WTC11 (cell line): ENCODE measurements at regions not wholly inside any gene's neighbourhood (a gene's known extent, or its start where the extent isn't known, plus 50 kb on each side); places are given as distances from the start of the nearest gene placed in this dataset.
A peak's percentile ranks its signal among the peaks of the same experiment; 100 is the strongest.

Experiments used
- ATAC-seq: fragments of 200-7000 bp; cut with Tn5 transposase; 2 replicates; pipeline ENCODE4 v1.10.0; 2021; ENCODE audit warnings: mild to moderate bottlenecking, moderate library complexity
- CTCF ChIA-PET: fragments of 300-600 bp; sonication (Branson Sonifier 250); formaldehyde crosslinking; loops from one replicate; lab custom pipeline; 2021; ENCODE audit warnings: antibody characterized with exemption; lab: Charles Lee
- POLR2A ChIA-PET: fragments of 350-600 bp; sonication (Branson Sonifier 250); formaldehyde crosslinking; loops from one replicate; lab custom pipeline; 2021; ENCODE audit warnings: antibody characterized with exemption; lab: Charles Lee
- DNase-seq: peaks from one replicate; pipeline ENCODE4 v3.0.0; 2021; ENCODE audit warnings: low spot score
- H3K27ac Mint-ChIP-seq: 2 replicates; pipeline ENCODE4 v1.8.0; 2021; ENCODE audit warnings: mixed read lengths
- H3K27me3 Mint-ChIP-seq: 2 replicates; pipeline ENCODE4 v1.8.0; 2021; ENCODE audit warnings: low read depth, mild to moderate bottlenecking, moderate library complexity, mixed read lengths
- H3K36me3 Mint-ChIP-seq: 2 replicates; pipeline ENCODE4 v1.8.0; 2021; ENCODE audit warnings: mixed read lengths
- H3K4me1 Mint-ChIP-seq: 2 replicates; pipeline ENCODE4 v1.8.0; 2022; ENCODE audit warnings: mixed read lengths
- H3K4me3 Mint-ChIP-seq: 2 replicates; pipeline ENCODE4 v1.8.0; 2021; ENCODE audit warnings: mild to moderate bottlenecking, moderate library complexity, mixed read lengths
- H3K9me3 Mint-ChIP-seq: 2 replicates; pipeline ENCODE4 v1.8.0; 2021; ENCODE audit warnings: mixed read lengths
- GABPB1 ChIP-seq: sonication (generic); formaldehyde crosslinking; IDR thresholded peaks from 2 replicates; pipeline ENCODE4 v1.8.1; 2023; ENCODE audit warnings: mild to moderate bottlenecking, missing genetic modification reagents
- GTF2I ChIP-seq: fragments of 250-450 bp; sonication (Bioruptor Pico); conservative IDR thresholded peaks from 2 replicates; pipeline ENCODE4 v1.4.0; 2021; ENCODE audit warnings: mild to moderate bottlenecking
- JUN ChIP-seq: sonication (generic); formaldehyde crosslinking; IDR thresholded peaks from 2 replicates; pipeline ENCODE4 v1.8.0; 2023; ENCODE audit warnings: mild to moderate bottlenecking, missing genetic modification reagents
- KAT7 ChIP-seq: sonication (generic); formaldehyde crosslinking; IDR thresholded peaks from 2 replicates; pipeline ENCODE4 v1.8.1; 2023; ENCODE audit warnings: missing genetic modification reagents, mild to moderate bottlenecking, borderline replicate concordance
- NFATC4 ChIP-seq: fragments of 250-450 bp; sonication (Bioruptor Pico); IDR thresholded peaks from 2 replicates; pipeline ENCODE4 v1.9.0; 2021; ENCODE audit warnings: mild to moderate bottlenecking
- ZNF396 ChIP-seq: fragments of 250-450 bp; sonication (Bioruptor Pico); IDR thresholded peaks from 2 replicates; pipeline ENCODE4 v1.8.0; 2021; ENCODE audit warnings: mild to moderate bottlenecking, moderate library complexity, borderline replicate concordance
- TF ChIP-seq, protein P1 (sequence below): sonication (generic); formaldehyde crosslinking; IDR thresholded peaks from 2 replicates; pipeline ENCODE4 v1.8.0; 2022; ENCODE audit warnings: missing genetic modification reagents
- TF ChIP-seq, protein P2 (sequence below): sonication (generic); formaldehyde crosslinking; IDR thresholded peaks from 2 replicates; pipeline ENCODE4 v1.8.1; 2022; ENCODE audit warnings: mild to moderate bottlenecking, moderate library complexity, missing genetic modification reagents
- TF ChIP-seq, protein P3 (sequence below): sonication (generic); formaldehyde crosslinking; IDR thresholded peaks from 2 replicates; pipeline ENCODE4 v1.8.0; 2023; ENCODE audit warnings: missing genetic modification reagents
- TF ChIP-seq, protein P4 (sequence below): fragments of 250-450 bp; sonication (Bioruptor Pico); IDR thresholded peaks from 2 replicates; pipeline ENCODE4 v1.9.0; 2021; ENCODE audit warnings: mild to moderate bottlenecking, borderline replicate concordance
- TF ChIP-seq, protein P5 (sequence below): sonication (generic); formaldehyde crosslinking; IDR thresholded peaks from 2 replicates; pipeline ENCODE4 v1.8.1; 2022; ENCODE audit warnings: low read depth, missing genetic modification reagents, borderline replicate concordance
- TF ChIP-seq, protein P6 (sequence below): sonication (generic); formaldehyde crosslinking; IDR thresholded peaks from 2 replicates; pipeline ENCODE4 v1.8.0; 2023; ENCODE audit warnings: missing genetic modification reagents, mild to moderate bottlenecking, borderline replicate concordance
- TF ChIP-seq, protein P7 (sequence below): sonication (generic); formaldehyde crosslinking; IDR thresholded peaks from 2 replicates; pipeline ENCODE4 v1.8.0; 2022; ENCODE audit warnings: mild to moderate bottlenecking, missing genetic modification reagents
- TF ChIP-seq, protein P8 (sequence below): sonication (generic); formaldehyde crosslinking; conservative IDR thresholded peaks from 2 replicates; pipeline ENCODE4 v1.8.1; 2022; ENCODE audit warnings: mild to moderate bottlenecking, missing genetic modification reagents

DNA sequence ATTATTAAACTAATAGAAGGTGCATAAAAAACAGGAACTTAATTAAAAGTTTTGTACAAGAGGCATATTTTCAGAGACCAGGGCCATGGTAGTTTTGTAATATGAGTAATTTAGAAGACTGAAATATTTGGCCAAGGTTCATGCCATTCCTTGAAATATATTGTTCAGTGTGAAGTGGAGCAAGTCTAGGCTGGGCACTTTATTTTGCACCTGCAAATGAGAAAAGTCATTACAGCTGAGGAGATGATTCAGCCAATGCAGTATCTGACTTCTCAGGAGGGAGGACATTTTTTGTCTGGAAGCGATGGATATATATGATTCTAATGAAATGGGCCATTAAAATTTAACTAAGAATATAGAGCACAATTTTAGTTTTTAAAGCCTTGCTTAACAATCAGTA lies 754.0 kb upstream of the ADAMTS16 start:
- no peak for DNase-seq
- H3K27ac Mint-ChIP-seq, result no peak overlapping the region
- POLR2A ChIA-PET, result no interaction called here

DNA sequence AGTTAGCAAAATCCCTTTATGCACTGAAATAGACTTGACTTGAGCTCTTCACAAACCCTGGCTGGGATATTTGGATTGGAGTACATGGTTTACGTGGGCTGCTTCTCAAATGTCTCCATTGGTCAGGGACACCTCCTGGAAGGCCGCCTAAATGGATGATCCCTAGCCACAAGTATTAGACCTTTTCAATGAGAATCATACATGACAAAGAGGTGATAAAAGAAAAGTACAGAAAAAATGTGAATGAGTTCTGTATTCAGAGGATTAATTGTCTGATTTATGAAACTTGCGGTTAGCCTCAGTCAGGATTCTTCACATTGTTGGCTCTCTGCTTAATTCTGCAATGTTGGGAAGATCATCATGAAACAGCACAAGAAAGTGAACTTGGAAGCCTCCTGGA lies 752.8 kb upstream of the ADAMTS16 start:
- Mint-ChIP-seq H3K4me1 (no peaks in the 10 kb centered on the region), H3K4me3 (no peak overlapping the region), H3K36me3 (no peaks in the 10 kb centered on the region), H3K27me3 (no peaks in the 10 kb centered on the region), H3K9me3 (peaks cover 16% of the 10 kb centered on the region), H3K27ac (no peak overlapping the region)
- ChIA-PET CTCF (no interaction called here), POLR2A (no interaction called here)
- TF ChIP-seq, protein P1, sequence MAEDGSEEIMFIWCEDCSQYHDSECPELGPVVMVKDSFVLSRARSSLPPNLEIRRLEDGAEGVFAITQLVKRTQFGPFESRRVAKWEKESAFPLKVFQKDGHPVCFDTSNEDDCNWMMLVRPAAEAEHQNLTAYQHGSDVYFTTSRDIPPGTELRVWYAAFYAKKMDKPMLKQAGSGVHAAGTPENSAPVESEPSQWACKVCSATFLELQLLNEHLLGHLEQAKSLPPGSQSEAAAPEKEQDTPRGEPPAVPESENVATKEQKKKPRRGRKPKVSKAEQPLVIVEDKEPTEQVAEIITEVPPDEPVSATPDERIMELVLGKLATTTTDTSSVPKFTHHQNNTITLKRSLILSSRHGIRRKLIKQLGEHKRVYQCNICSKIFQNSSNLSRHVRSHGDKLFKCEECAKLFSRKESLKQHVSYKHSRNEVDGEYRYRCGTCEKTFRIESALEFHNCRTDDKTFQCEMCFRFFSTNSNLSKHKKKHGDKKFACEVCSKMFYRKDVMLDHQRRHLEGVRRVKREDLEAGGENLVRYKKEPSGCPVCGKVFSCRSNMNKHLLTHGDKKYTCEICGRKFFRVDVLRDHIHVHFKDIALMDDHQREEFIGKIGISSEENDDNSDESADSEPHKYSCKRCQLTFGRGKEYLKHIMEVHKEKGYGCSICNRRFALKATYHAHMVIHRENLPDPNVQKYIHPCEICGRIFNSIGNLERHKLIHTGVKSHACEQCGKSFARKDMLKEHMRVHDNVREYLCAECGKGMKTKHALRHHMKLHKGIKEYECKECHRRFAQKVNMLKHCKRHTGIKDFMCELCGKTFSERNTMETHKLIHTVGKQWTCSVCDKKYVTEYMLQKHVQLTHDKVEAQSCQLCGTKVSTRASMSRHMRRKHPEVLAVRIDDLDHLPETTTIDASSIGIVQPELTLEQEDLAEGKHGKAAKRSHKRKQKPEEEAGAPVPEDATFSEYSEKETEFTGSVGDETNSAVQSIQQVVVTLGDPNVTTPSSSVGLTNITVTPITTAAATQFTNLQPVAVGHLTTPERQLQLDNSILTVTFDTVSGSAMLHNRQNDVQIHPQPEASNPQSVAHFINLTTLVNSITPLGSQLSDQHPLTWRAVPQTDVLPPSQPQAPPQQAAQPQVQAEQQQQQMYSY (CRISPR knock-in tag), result peak; percentile 82
- TF ChIP-seq NFATC4 (CRISPR knock-in tag), result no peak
- ATAC-seq, result no peak
- no peak for DNase-seq

More for the DNA sequence above, 754.0 kb upstream of the ADAMTS16 start:
- Mint-ChIP-seq H3K4me1 (no peaks in the 10 kb centered on the region), H3K9me3 (peaks cover 16% of the 10 kb centered on the region), H3K36me3 (no peaks in the 10 kb centered on the region), H3K27me3 (no peaks in the 10 kb centered on the region), H3K4me3 (no peak overlapping the region)
- CTCF ChIA-PET, result no interaction called here
- TF ChIP-seq, protein P2, sequence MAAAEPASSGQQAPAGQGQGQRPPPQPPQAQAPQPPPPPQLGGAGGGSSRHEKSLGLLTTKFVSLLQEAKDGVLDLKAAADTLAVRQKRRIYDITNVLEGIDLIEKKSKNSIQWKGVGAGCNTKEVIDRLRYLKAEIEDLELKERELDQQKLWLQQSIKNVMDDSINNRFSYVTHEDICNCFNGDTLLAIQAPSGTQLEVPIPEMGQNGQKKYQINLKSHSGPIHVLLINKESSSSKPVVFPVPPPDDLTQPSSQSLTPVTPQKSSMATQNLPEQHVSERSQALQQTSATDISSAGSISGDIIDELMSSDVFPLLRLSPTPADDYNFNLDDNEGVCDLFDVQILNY, result no peak
- TF ChIP-seq, protein P3, sequence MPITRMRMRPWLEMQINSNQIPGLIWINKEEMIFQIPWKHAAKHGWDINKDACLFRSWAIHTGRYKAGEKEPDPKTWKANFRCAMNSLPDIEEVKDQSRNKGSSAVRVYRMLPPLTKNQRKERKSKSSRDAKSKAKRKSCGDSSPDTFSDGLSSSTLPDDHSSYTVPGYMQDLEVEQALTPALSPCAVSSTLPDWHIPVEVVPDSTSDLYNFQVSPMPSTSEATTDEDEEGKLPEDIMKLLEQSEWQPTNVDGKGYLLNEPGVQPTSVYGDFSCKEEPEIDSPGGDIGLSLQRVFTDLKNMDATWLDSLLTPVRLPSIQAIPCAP, result no peak
- no peak for TF ChIP-seq GTF2I (CRISPR knock-in tag)
- ATAC-seq, result no peak

DNA sequence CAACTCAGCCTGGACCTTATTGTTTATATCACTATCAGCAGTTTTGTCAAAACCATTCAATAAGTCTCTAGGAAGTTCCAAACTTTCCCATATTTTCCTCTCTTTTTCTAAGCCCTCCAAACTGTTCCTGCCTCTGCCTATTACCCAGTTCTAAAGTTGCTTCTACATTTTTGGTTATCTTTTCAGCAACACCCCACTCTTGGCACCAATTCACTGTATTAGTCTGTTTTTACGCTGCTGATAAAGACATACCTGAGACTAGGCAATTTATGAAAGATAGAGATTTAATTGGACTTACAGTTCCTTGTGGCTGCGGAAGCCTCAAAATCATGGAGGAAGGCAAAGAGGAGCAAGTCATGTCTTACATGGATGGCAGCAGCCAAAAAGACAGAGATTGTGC lies 744.4 kb upstream of the ADAMTS16 start:
- no peak for DNase-seq
- Mint-ChIP-seq H3K36me3 (peaks cover 19% of the 10 kb centered on the region), H3K4me3 (no peak overlapping the region), H3K27me3 (no peaks in the 10 kb centered on the region), H3K9me3 (peaks cover 49% of the 10 kb centered on the region), H3K27ac (no peak overlapping the region), H3K4me1 (peaks cover 16% of the 10 kb centered on the region)
- CTCF ChIA-PET, result no interaction called here
- no peak for ATAC-seq
- POLR2A ChIA-PET, result no interaction called here
- TF ChIP-seq, protein P4, sequence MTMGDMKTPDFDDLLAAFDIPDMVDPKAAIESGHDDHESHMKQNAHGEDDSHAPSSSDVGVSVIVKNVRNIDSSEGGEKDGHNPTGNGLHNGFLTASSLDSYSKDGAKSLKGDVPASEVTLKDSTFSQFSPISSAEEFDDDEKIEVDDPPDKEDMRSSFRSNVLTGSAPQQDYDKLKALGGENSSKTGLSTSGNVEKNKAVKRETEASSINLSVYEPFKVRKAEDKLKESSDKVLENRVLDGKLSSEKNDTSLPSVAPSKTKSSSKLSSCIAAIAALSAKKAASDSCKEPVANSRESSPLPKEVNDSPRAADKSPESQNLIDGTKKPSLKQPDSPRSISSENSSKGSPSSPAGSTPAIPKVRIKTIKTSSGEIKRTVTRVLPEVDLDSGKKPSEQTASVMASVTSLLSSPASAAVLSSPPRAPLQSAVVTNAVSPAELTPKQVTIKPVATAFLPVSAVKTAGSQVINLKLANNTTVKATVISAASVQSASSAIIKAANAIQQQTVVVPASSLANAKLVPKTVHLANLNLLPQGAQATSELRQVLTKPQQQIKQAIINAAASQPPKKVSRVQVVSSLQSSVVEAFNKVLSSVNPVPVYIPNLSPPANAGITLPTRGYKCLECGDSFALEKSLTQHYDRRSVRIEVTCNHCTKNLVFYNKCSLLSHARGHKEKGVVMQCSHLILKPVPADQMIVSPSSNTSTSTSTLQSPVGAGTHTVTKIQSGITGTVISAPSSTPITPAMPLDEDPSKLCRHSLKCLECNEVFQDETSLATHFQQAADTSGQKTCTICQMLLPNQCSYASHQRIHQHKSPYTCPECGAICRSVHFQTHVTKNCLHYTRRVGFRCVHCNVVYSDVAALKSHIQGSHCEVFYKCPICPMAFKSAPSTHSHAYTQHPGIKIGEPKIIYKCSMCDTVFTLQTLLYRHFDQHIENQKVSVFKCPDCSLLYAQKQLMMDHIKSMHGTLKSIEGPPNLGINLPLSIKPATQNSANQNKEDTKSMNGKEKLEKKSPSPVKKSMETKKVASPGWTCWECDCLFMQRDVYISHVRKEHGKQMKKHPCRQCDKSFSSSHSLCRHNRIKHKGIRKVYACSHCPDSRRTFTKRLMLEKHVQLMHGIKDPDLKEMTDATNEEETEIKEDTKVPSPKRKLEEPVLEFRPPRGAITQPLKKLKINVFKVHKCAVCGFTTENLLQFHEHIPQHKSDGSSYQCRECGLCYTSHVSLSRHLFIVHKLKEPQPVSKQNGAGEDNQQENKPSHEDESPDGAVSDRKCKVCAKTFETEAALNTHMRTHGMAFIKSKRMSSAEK, result no peak
- TF ChIP-seq ZNF396 (no peak), KAT7 (CRISPR knock-in tag) (no peak), GABPB1 (CRISPR knock-in tag) (no peak), JUN (CRISPR knock-in tag) (no peak)
- TF ChIP-seq, protein P5, sequence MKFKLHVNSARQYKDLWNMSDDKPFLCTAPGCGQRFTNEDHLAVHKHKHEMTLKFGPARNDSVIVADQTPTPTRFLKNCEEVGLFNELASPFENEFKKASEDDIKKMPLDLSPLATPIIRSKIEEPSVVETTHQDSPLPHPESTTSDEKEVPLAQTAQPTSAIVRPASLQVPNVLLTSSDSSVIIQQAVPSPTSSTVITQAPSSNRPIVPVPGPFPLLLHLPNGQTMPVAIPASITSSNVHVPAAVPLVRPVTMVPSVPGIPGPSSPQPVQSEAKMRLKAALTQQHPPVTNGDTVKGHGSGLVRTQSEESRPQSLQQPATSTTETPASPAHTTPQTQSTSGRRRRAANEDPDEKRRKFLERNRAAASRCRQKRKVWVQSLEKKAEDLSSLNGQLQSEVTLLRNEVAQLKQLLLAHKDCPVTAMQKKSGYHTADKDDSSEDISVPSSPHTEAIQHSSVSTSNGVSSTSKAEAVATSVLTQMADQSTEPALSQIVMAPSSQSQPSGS, result no peak
- TF ChIP-seq, protein P6, sequence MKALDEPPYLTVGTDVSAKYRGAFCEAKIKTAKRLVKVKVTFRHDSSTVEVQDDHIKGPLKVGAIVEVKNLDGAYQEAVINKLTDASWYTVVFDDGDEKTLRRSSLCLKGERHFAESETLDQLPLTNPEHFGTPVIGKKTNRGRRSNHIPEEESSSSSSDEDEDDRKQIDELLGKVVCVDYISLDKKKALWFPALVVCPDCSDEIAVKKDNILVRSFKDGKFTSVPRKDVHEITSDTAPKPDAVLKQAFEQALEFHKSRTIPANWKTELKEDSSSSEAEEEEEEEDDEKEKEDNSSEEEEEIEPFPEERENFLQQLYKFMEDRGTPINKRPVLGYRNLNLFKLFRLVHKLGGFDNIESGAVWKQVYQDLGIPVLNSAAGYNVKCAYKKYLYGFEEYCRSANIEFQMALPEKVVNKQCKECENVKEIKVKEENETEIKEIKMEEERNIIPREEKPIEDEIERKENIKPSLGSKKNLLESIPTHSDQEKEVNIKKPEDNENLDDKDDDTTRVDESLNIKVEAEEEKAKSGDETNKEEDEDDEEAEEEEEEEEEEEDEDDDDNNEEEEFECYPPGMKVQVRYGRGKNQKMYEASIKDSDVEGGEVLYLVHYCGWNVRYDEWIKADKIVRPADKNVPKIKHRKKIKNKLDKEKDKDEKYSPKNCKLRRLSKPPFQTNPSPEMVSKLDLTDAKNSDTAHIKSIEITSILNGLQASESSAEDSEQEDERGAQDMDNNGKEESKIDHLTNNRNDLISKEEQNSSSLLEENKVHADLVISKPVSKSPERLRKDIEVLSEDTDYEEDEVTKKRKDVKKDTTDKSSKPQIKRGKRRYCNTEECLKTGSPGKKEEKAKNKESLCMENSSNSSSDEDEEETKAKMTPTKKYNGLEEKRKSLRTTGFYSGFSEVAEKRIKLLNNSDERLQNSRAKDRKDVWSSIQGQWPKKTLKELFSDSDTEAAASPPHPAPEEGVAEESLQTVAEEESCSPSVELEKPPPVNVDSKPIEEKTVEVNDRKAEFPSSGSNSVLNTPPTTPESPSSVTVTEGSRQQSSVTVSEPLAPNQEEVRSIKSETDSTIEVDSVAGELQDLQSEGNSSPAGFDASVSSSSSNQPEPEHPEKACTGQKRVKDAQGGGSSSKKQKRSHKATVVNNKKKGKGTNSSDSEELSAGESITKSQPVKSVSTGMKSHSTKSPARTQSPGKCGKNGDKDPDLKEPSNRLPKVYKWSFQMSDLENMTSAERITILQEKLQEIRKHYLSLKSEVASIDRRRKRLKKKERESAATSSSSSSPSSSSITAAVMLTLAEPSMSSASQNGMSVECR, result no peak
- TF ChIP-seq, protein P7, sequence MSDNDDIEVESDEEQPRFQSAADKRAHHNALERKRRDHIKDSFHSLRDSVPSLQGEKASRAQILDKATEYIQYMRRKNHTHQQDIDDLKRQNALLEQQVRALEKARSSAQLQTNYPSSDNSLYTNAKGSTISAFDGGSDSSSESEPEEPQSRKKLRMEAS, result no peak
- TF ChIP-seq, protein P8, sequence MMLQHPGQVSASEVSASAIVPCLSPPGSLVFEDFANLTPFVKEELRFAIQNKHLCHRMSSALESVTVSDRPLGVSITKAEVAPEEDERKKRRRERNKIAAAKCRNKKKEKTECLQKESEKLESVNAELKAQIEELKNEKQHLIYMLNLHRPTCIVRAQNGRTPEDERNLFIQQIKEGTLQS (CRISPR knock-in tag), result no peak
